ENCODE measurements at regions not wholly inside any gene's neighbourhood (a gene's known extent, or its start where the extent isn't known, plus 50 kb on each side); places are given as distances from the start of the nearest gene placed in this dataset.
A peak's percentile ranks its signal among the peaks of the same experiment; 100 is the strongest.

GRCh38 chr2:236973343-236973980, 112.2 kb upstream of the COPS8 start:
- H3K4me3 Mint-ChIP-seq: no peak overlapping the region
- H3K27ac Mint-ChIP-seq: no peak overlapping the region
- peaks cover 10 to 11% of the 10 kb centered on the region in 2 donors for H3K4me1 Mint-ChIP-seq (ENCODE audit: low read depth in 2 of 2)
- H3K27me3 Mint-ChIP-seq: peaks cover 11 to 21% of the 10 kb centered on the region in 2 donors
- H3K9me3 Mint-ChIP-seq: no peaks in the 10 kb centered on the region
- ATAC-seq (no peak), DNase-seq (ENCODE audit: low spot score) (no peak)
- H3K36me3 Mint-ChIP-seq: no peaks in the 10 kb centered on the region

GRCh38 chr2:236974148-236974547, 111.5 kb upstream of the COPS8 start:
- no peak for ATAC-seq
- H3K9me3 Mint-ChIP-seq: no peaks in the 10 kb centered on the region
- no peak overlapping the region for H3K4me3 Mint-ChIP-seq
- H3K4me1 Mint-ChIP-seq (ENCODE audit: low read depth in 2 of 2): peaks cover 10 to 11% of the 10 kb centered on the region in 2 donors
- H3K27ac Mint-ChIP-seq: no peak overlapping the region
- DNase-seq (ENCODE audit: low spot score): no peak
- H3K36me3 Mint-ChIP-seq: no peaks in the 10 kb centered on the region
- H3K27me3 Mint-ChIP-seq: peaks cover 11 to 21% of the 10 kb centered on the region in 2 donors

- Mint-ChIP-seq H3K4me3 (no peak overlapping the region), H3K4me1 (ENCODE audit: low read depth in 2 of 2) (peaks cover 5 to 6% of the 10 kb centered on the region in 2 donors), H3K27ac (no peak overlapping the region), H3K9me3 (no peaks in the 10 kb centered on the region), H3K36me3 (no peaks in the 10 kb centered on the region), H3K27me3 (peaks cover 11 to 20% of the 10 kb centered on the region in 2 donors)
- no peak for ATAC-seq
- no peak for DNase-seq (ENCODE audit: low spot score)
These were observed 110.9 kb upstream of the COPS8 start for GRCh38 chr2:236974752-236975151.

- DNase-seq (ENCODE audit: low spot score): no peak
- H3K4me3 Mint-ChIP-seq: no peak overlapping the region
- no peaks in the 10 kb centered on the region for H3K36me3 Mint-ChIP-seq
- no peak for ATAC-seq
- H3K4me1 Mint-ChIP-seq (ENCODE audit: low read depth in 2 of 2): no peaks in the 10 kb centered on the region
- H3K27ac Mint-ChIP-seq: no peak overlapping the region
- peaks cover 11 to 19% of the 10 kb centered on the region in 2 donors for H3K27me3 Mint-ChIP-seq
- no peaks in the 10 kb centered on the region for H3K9me3 Mint-ChIP-seq
These were observed 109.9 kb upstream of the COPS8 start for GRCh38 chr2:236975766-236976165.

GRCh38 chr2:236976266-236977062, 109.2 kb upstream of the COPS8 start:
- ATAC-seq: no peak
- H3K4me1 Mint-ChIP-seq (ENCODE audit: low read depth in 2 of 2): no peaks in the 10 kb centered on the region
- DNase-seq (ENCODE audit: low spot score): peak; percentile 22
- H3K4me3 Mint-ChIP-seq: no peak overlapping the region
- H3K27ac Mint-ChIP-seq: no peak overlapping the region
- no peaks in the 10 kb centered on the region for H3K9me3 Mint-ChIP-seq
- H3K27me3 Mint-ChIP-seq: peaks cover 11 to 19% of the 10 kb centered on the region in 2 donors
- no peaks in the 10 kb centered on the region for H3K36me3 Mint-ChIP-seq

- Mint-ChIP-seq H3K27ac (no peak overlapping the region), H3K27me3 (peaks cover 11 to 24% of the 10 kb centered on the region in 2 donors), H3K36me3 (no peaks in the 10 kb centered on the region), H3K4me3 (no peak overlapping the region), H3K4me1 (ENCODE audit: low read depth in 2 of 2) (no peaks in the 10 kb centered on the region), H3K9me3 (no peaks in the 10 kb centered on the region)
- ATAC-seq: no peak
- DNase-seq (ENCODE audit: low spot score): no peak
These were observed 108.4 kb upstream of the COPS8 start for GRCh38 chr2:236977063-236977851.

GRCh38 chr2:236977852-236978398, 107.8 kb upstream of the COPS8 start:
- Mint-ChIP-seq H3K36me3 (no peaks in the 10 kb centered on the region), H3K27me3 (peaks cover 11 to 21% of the 10 kb centered on the region in 2 donors), H3K9me3 (no peaks in the 10 kb centered on the region), H3K4me3 (no peak overlapping the region), H3K4me1 (ENCODE audit: low read depth in 2 of 2) (no peaks in the 10 kb centered on the region), H3K27ac (no peak overlapping the region)
- ATAC-seq: no peak
- DNase-seq (ENCODE audit: low spot score): no peak

GRCh38 chr2:236979664-236980063, 106.0 kb upstream of the COPS8 start:
- Mint-ChIP-seq H3K9me3 (no peaks in the 10 kb centered on the region), H3K36me3 (no peaks in the 10 kb centered on the region), H3K27ac (no peak overlapping the region), H3K4me3 (no peak overlapping the region), H3K27me3 (peaks cover 11 to 19% of the 10 kb centered on the region in 2 donors), H3K4me1 (ENCODE audit: low read depth in 2 of 2) (no peaks in the 10 kb centered on the region)
- DNase-seq (ENCODE audit: low spot score) (no peak), ATAC-seq (no peak)

- no peaks in the 10 kb centered on the region for H3K4me1 Mint-ChIP-seq (ENCODE audit: low read depth in 2 of 2)
These were observed 104.7 kb upstream of the COPS8 start for GRCh38 chr2:236980961-236981360.

GRCh38 chr2:236981701-236982485, 103.8 kb upstream of the COPS8 start:
- peaks cover 11 to 15% of the 10 kb centered on the region in 2 donors for H3K27me3 Mint-ChIP-seq
- H3K4me3 Mint-ChIP-seq: no peak overlapping the region
- ATAC-seq (peak in 1 of 2 donors; percentile 29), DNase-seq (ENCODE audit: low spot score) (peak; percentile 39)
- H3K4me1 Mint-ChIP-seq (ENCODE audit: low read depth in 2 of 2): no peaks in the 10 kb centered on the region
- H3K9me3 Mint-ChIP-seq: no peaks in the 10 kb centered on the region
- H3K36me3 Mint-ChIP-seq: no peaks in the 10 kb centered on the region
- no peak overlapping the region for H3K27ac Mint-ChIP-seq

More at GRCh38 chr2:236980961-236981360, 104.7 kb upstream of the COPS8 start:
- H3K36me3 Mint-ChIP-seq: no peaks in the 10 kb centered on the region
- no peaks in the 10 kb centered on the region for H3K9me3 Mint-ChIP-seq
- ATAC-seq: no peak
- DNase-seq (ENCODE audit: low spot score): peak; percentile 15
- H3K27me3 Mint-ChIP-seq: peaks cover 12 to 18% of the 10 kb centered on the region in 2 donors
- no peak overlapping the region for H3K4me3 Mint-ChIP-seq
- H3K27ac Mint-ChIP-seq: no peak overlapping the region

GRCh38 chr2:236982693-236983455, 102.8 kb upstream of the COPS8 start:
- Mint-ChIP-seq H3K27me3 (peaks cover 15 to 17% of the 10 kb centered on the region in 2 donors), H3K9me3 (no peaks in the 10 kb centered on the region), H3K4me1 (ENCODE audit: low read depth in 2 of 2) (no peaks in the 10 kb centered on the region), H3K27ac (no peak overlapping the region), H3K4me3 (no peak overlapping the region), H3K36me3 (no peaks in the 10 kb centered on the region)
- DNase-seq (ENCODE audit: low spot score) (no peak), ATAC-seq (no peak)

GRCh38 chr2:236984046-236984445, 101.6 kb upstream of the COPS8 start:
- ATAC-seq (no peak), DNase-seq (ENCODE audit: low spot score) (peak; percentile 16)
- no peak overlapping the region for H3K27ac Mint-ChIP-seq
- no peaks in the 10 kb centered on the region for H3K9me3 Mint-ChIP-seq
- no peaks in the 10 kb centered on the region for H3K4me1 Mint-ChIP-seq (ENCODE audit: low read depth in 2 of 2)
- H3K4me3 Mint-ChIP-seq: no peak overlapping the region
- H3K36me3 Mint-ChIP-seq: no peaks in the 10 kb centered on the region
- peaks cover 24 to 28% of the 10 kb centered on the region in 2 donors for H3K27me3 Mint-ChIP-seq

Data from natural killer cell treated with Interleukin-12 subunit alpha and Interleukin-12 subunit beta and Interleukin-15 and Interleukin-18, amount 100 ng/mL, for 72 hours (primary cell).